ENCODE measurements at regions not wholly inside any gene's neighbourhood (a gene's known extent, or its start where the extent isn't known, plus 50 kb on each side); places are given as distances from the start of the nearest gene placed in this dataset.

GRCh38 chr11:56932572-56933220 lies 56.0 kb upstream of the OR5AK2 start:
- DNase-seq = no peak

DNA sequence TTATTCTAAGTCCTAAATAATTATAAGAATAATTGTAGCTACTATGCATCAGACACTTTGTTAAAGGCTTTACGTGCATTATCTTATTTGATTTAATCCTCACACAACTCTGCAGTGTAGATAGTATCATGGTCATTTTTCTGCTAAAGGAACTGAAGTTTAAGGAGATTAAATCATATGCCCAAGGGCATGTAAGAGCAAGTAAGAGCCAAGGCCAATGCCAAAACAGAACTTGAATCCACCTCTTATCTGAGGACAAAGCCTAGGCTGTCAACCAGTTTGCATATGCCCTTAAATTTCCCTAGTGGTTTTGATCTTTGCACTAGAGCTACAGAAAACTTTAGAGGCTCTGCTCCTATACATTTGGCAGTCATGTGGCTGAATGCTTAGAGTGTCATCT lies 65.6 kb upstream of the OR5AK2 start:
- DNase-seq = no peak

DNA sequence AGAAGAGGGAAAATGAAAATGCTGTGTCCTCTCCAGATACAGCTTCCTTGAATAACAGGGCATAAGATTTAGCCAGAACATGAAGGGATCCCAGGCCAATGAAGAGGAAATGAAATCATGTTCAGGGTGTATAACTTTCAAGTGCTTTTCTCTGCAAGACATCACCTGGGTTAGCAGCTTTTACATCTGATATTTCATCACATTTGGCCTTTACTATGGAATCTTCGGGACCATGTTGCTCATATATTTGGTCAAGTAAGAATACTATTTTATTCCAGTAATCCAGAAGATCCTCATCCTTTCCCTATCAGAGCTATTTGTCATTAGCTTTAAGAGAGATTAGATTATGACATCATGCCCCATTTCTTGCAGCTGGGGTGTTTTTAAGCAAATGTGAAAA lies 66.3 kb upstream of the OR5AK2 start:
- DNase-seq = no peak

- no peak for DNase-seq
Observed at GRCh38 chr11:56917708-56918400, 70.9 kb upstream of the OR5AK2 start.

- DNase-seq = no peak
Observed at GRCh38 chr11:56916587-56916986, 72.1 kb upstream of the OR5AK2 start.

DNA sequence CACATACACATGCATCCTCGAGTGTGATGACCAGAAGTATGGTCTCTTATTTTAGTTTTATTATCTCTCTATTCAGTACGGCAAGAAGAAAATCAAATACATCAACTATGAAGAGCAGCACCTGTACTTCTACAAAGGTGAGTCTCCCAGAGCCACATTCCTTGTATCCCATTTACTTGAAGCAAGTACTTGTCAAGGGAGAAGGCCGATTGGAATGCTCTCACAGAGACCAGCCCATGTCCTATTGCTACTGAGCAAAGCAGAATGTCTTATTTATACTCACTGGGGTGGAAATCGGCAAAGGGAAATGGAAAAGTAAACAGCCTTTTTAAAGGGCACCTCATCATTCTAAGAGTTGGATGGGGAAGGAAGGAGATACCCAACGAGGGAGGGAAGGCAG lies 72.6 kb upstream of the OR5AK2 start:
- no peak for DNase-seq

- DNase-seq = no peak
Observed at GRCh38 chr11:56911312-56911711, 77.4 kb upstream of the OR5AK2 start.

GRCh38 chr11:56910785-56911184 lies 77.9 kb upstream of the OR5AK2 start:
- DNase-seq = no peak

DNA sequence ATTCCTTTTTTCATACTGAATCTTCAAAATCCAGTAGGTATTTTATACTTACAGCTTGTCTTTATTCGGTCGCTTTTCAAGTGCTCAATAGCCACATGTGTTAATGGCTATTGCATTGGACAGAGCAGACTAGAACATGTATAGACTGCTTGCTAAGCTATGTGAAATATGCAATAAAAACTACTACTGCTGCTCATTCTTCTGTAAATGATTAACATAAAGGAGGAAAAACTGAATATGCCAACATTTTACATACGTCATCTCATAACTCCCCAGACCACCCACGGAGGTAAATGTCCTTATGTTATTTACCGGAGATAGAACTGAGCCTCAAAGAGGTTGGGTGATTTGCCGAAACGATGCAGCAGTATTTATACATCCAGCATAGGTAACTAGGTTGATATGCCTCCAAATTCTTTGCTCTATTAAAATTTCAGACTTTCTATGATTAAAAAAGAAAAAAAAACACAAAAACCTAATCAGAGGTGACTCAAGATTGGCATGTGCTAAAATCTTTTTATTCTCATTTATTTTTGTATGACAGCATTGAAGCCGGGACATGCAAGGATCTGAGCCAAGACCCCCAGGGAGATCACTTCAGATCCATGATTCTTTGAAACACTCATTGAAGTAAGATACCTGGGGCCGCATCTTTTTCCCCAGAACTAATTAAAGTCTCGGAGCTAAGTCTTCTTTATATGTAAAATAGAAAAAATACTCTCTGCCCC lies 78.5 kb upstream of the OR5AK2 start:
- DNase-seq = no peak

DNA sequence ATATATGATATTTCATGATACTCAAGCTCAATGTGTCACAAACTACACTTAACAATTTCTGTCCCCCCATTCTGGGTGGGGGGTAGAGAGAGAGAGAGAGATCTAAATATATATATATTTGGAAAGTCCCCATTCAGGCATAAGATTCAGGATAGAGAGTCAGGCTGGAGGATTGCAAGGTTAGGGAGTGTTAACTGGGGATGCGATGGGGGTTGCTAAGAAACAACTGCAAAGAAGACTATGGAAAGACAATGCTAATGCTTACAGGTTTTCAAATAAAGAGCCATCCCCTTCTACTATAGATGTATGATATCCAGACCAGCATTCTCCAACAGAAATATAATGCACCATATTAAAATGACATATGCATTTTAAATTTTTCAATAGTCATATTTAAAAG lies 79.2 kb upstream of the OR5AK2 start:
- DNase-seq = no peak

DNA sequence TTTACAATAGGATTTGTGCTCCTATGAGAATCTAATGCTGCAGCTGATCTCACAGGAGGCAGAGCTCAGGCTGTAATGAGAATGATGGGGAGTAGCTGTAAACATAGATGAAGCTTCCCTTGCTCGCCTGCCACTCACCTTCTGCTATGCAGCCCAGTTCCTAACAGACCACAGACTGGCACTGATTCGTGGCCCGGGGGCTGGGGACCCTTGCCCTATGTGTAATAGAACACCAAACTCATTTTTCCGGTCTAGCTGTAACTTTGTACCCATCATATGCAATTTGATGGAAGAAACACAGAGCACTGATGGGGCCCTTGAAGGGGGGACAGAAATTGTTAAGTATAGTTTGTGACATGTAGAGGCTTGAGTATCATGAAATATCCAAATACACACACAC lies 79.6 kb upstream of the OR5AK2 start:
- no peak for DNase-seq

DNA sequence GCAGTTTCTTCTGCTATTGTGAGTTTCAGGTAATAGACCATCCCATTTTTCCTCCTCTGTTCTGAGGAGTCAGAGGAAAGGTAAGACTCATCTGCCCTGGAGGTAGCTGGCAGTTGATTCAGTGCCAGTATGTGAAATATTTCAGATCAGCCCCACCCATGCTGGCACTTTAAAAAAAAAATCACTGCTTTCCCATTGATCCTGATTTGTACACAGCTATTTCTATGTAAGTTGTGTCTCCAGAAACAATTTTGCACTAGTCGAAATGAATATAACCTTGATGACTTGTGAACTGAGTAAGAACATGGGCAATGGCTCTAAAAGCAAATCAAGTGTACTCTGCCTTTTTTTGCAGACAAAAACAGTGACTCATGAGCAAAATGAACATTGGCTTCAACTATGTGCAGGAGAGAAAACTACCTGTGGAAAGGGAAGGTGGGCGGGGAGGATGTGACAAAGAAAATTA lies 82.0 kb upstream of the OR5AK2 start:
- DNase-seq = no peak

DNA sequence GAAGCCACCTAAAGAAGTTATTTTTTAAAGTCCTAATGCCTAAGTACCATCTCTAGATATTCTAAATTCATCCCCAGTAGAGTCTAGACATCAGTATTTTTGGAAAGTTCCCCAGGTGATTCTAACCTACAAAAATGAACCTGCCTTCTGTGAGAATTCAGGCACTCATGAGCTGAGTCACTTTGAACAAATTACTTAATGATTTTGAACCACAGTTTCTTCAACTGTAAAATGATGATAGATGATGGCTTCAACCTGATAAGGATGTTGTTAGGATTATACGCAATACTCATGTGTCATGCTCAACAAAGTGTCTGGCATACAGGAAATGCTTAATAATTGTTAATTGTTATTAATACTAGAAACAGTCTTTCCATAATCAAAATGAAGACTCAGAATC lies 82.8 kb upstream of the OR5AK2 start:
- DNase-seq = no peak

DNA sequence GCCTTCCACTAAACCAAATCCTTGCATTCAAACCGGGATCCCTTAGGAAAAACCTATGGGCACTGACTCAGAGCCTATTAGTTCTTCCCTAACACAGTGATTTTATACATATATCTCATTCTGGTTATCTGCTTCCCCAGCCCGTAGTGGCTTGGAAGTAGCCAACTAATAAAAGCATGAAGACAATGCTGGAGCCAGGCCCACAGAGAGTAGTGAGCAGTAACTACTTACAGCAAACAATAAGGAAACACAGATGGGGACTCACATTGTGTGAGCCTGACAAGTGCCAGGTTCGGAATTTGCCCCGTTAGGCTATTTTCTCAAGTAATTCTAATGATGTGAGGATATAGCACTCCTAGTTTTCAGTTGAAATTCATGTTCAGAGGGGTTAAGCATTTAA lies 83.3 kb upstream of the OR5AK2 start:
- DNase-seq = no peak

- DNase-seq = no peak
Observed at GRCh38 chr11:56898856-56899255, 89.9 kb upstream of the OR5AK2 start.

GRCh38 chr11:56890584-56891305 lies 98.0 kb upstream of the OR5AK2 start:
- no peak for DNase-seq

DNA sequence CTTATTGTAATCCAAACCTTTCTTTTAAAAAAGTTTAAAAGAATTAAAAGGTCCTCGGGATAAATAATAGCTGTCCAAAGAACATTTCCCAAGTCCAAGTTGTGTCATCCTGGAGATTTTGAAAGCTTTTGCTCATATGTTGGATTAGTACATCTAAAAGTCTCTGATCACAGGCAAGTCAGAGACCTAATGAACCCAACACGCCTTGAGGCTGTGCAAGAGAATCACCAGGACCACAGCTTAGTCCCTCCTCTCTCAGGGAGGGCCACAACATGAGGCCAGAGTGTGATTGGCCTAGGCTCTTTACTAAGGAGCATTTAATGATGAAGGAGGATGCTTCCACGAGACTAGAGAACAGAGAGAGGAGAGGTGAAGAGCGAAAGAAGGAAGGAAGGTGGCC lies 98.7 kb upstream of the OR5AK2 start:
- DNase-seq = no peak

DNA sequence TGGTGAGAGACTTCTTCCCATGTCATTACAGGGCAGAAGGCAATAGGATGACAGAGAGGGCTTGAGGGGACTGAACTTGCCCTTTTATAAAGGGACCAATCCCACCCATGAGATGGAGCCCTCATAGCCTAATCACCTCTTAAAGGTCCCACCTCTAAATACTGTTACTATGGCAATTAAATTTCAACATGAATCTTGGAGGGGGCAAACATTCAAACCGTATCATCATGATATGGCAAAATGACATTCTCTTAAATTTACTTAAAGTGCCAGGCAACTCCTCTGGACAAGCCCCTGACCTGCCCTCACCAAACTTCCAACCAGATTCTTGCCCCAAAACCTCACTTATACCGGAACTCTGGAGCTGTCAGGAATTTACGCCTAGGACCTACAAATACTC lies 100.8 kb upstream of the OR5AK2 start:
- no peak for DNase-seq

DNA sequence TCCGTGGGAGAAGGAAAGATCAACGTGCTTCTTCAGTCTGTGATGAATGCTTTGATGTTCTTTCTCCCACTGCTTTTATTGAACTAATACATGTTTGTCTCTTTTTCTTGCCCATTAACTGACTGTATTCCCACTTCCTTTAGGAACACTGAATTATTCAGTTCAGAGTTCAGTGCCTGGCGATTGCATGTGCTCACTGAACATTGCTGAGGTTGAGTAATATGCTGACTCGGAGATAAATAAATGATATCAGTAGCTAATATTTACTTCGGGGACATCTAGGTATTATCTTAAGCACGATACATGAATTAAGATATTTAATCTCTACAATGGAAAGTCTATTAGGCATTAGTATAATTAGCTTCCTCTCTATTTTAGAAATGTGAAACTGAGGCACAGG lies 102.3 kb upstream of the OR5AK2 start:
- DNase-seq = no peak

GRCh38 chr11:56885854-56886253 lies 102.9 kb upstream of the OR5AK2 start:
- DNase-seq = no peak

DNA sequence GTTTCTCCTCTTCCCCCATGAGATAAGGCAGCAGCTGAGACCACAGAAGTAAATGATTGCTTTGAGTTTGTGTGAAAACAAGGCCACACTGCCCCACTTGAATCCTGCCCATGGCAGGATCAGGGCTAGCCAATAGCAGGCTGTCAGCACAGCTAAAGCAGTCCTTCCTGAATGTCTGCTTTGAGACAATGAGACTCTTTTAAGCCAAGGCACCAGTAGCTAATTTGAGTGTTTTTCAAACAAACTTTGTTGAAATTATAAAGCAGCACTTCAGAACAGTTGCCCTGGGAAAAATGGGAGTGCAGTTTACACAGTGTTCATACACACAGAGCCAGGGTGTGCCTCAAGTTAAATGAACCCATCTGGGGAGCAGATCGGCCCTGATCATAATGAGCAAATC lies 103.5 kb upstream of the OR5AK2 start:
- no peak for DNase-seq

DNA sequence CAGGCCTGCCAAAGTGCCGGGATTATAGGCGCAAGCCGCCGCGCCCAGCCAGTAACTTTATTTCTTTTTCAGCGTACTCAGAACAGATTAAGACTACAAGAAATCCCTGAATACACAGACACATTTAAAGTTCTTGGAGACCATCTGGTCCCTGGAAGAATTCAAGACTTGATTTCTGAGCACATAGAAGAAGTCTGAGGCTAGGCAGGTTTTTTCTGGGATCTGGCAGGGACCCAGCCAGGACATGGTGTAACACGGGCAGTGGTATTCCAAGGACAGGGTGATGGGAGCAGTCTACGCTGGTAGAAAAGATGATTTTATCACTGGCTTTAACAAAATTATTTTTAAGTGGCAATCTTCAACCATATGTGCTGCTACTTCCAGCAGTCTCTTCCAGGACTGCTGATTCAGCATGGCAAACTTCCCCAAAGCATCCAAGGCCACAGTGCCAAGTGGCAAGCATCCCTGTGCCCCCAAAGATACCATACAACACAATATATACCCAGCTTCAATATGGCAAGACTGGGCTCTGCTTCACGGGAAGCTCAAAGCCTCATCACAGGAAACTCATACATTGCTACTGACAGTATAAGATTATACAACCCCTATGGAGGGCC lies 105.2 kb upstream of the OR5AK2 start:
- DNase-seq = no peak

Data from occipital lobe (tissue), 1 donor.